ENCODE measurements at regions not wholly inside any gene's neighbourhood (a gene's known extent, or its start where the extent isn't known, plus 50 kb on each side); places are given as distances from the start of the nearest gene placed in this dataset.

DNA sequence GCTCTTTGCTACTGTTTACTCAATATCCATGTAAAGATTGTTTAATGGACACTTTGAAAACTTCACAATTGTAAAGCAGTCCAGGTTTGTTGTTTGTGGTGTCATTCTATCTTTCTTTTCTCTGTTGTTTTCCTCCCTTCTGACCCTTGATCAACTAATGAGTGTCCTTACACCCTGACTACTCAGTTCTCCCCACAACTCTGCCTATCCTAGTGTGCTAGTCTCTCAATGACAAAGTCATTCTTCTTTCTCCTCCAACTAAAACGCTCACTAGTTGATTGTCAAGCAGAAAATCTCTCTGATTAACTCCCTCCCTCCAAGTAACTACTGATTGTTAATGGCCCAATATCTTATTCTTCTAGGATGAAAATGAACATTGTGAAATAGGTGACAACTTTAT lies 148.5 kb upstream of the FBXO33 start:
- no peak for DNase-seq (ENCODE audit: extremely low spot score in 2 of 2)
- intact Hi-C loops (cut with DNase I): no loop called here
- H3K36me3 ChIP-seq: no peaks in the 10 kb centered on the region
- no peaks in the 10 kb centered on the region for H3K9me3 ChIP-seq
- no peaks in the 10 kb centered on the region for H3K27me3 ChIP-seq
- no peak overlapping the region for H3K4me3 ChIP-seq
- H3K27ac ChIP-seq: no peak overlapping the region
- H3K4me1 ChIP-seq: no peaks in the 10 kb centered on the region
- TF ChIP-seq, protein P1, sequence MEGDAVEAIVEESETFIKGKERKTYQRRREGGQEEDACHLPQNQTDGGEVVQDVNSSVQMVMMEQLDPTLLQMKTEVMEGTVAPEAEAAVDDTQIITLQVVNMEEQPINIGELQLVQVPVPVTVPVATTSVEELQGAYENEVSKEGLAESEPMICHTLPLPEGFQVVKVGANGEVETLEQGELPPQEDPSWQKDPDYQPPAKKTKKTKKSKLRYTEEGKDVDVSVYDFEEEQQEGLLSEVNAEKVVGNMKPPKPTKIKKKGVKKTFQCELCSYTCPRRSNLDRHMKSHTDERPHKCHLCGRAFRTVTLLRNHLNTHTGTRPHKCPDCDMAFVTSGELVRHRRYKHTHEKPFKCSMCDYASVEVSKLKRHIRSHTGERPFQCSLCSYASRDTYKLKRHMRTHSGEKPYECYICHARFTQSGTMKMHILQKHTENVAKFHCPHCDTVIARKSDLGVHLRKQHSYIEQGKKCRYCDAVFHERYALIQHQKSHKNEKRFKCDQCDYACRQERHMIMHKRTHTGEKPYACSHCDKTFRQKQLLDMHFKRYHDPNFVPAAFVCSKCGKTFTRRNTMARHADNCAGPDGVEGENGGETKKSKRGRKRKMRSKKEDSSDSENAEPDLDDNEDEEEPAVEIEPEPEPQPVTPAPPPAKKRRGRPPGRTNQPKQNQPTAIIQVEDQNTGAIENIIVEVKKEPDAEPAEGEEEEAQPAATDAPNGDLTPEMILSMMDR (IDR thresholded peaks at IDR 0.05): no peak
- no peak for TF ChIP-seq POLR2AphosphoS5 (IDR thresholded peaks at IDR 0.05; ENCODE audit: insufficient read depth in 1 of 2, low read depth in 1 of 2)
- no peak for TF ChIP-seq POLR2A (IDR thresholded peaks at IDR 0.05)

DNA sequence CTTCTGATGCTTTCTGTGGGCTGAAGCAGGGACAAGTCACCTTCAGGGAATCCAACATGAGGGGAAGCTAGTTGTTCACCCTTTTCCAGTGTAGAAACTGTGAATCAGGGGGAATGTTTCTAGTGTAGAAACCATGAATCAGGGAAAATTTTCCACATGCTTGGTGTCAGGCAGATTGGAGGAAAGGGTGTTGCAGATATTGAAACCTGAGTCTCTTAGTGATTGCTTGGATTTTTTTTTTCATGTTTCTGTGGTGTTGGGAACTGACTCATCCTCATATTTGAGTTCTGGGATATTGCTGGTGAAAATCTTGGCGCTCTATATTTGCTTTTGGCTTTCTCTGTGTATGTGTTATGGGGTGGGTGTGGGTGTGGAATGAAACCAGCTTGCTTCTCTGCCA lies 144.5 kb upstream of the FBXO33 start:
- Histone ChIP-seq H3K9me3 (no peaks in the 10 kb centered on the region), H3K4me1 (no peaks in the 10 kb centered on the region), H3K27me3 (no peaks in the 10 kb centered on the region), H3K36me3 (no peaks in the 10 kb centered on the region), H3K27ac (no peak overlapping the region), H3K4me3 (no peak overlapping the region)
- no peak for DNase-seq (ENCODE audit: extremely low spot score in 2 of 2)
- no peak for TF ChIP-seq POLR2A (IDR thresholded peaks at IDR 0.05)
- TF ChIP-seq POLR2AphosphoS5 (IDR thresholded peaks at IDR 0.05; ENCODE audit: insufficient read depth in 1 of 2, low read depth in 1 of 2): no peak
- TF ChIP-seq, protein P1 (IDR thresholded peaks at IDR 0.05): no peak
- intact Hi-C loops (cut with DNase I): no loop called here

DNA sequence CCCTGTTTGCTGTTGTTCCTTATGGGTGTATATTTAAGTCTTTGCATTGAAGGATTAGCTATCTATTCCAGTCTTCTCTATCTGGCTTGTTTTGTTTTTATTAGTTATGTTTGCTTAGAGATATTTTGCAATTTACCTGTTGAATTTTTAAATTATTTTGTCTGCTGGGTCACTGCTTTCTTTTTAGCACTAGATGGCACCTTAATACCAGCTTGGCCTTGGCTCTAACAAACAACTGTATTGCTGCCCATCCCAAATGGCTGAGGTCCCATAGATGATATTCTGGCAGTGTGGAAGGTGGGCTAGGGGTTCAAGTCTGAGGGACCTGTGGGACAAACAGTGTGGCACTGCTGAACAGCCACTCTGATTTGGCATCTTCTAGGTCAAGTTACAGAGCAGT lies 144.0 kb upstream of the FBXO33 start:
- H3K27ac ChIP-seq: no peak overlapping the region
- no peaks in the 10 kb centered on the region for H3K4me1 ChIP-seq
- intact Hi-C loops (cut with DNase I): no loop called here
- no peaks in the 10 kb centered on the region for H3K27me3 ChIP-seq
- no peak for TF ChIP-seq POLR2AphosphoS5 (IDR thresholded peaks at IDR 0.05; ENCODE audit: insufficient read depth in 1 of 2, low read depth in 1 of 2)
- TF ChIP-seq, protein P1 (IDR thresholded peaks at IDR 0.05): no peak
- TF ChIP-seq POLR2A (IDR thresholded peaks at IDR 0.05): no peak
- no peak for DNase-seq (ENCODE audit: extremely low spot score in 2 of 2)
- H3K9me3 ChIP-seq: no peaks in the 10 kb centered on the region
- H3K36me3 ChIP-seq: no peaks in the 10 kb centered on the region
- no peak overlapping the region for H3K4me3 ChIP-seq

DNA sequence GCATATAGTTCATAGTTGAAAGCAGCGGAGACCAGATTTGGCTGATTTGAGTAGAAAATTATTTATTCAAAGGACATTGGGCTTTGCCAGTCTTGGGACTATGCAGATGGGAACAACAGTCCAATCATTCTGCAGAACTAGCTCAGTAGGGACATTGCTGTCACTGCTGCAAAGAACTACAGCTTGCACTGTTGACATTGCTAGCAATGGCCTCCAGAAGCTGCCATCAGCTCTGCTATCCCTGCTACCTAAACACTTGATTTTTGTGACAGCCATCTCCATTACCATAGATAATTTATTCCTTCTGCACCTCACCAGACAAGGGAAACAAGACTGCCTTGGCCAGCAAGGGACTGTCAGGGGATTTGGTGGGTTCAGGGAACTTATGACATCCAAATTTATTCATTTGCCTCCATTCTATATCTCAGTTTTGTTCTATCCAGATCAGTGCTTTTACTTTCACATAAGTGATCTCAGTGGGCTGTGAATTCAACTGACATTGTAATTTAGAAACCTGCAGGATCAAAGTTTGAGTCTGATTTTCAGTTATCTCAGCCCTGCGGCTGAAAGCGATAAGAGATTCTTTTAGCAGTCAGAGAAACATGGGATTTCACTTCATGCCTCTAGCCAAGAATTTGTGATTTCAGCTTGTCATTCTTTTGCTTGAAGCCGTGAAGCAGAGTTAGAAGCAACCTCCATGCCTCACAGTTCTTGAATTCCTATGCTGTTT lies 136.7 kb upstream of the FBXO33 start:
- Histone ChIP-seq H3K9me3 (no peaks in the 10 kb centered on the region), H3K27me3 (no peaks in the 10 kb centered on the region), H3K36me3 (no peaks in the 10 kb centered on the region), H3K27ac (no peak overlapping the region), H3K4me3 (no peak overlapping the region), H3K4me1 (no peaks in the 10 kb centered on the region)
- intact Hi-C loops (cut with DNase I): no loop called here
- no peak for DNase-seq (ENCODE audit: extremely low spot score in 2 of 2)
- no peak for TF ChIP-seq POLR2AphosphoS5 (IDR thresholded peaks at IDR 0.05; ENCODE audit: insufficient read depth in 1 of 2, low read depth in 1 of 2)
- TF ChIP-seq, protein P1 (IDR thresholded peaks at IDR 0.05): no peak
- no peak for TF ChIP-seq POLR2A (IDR thresholded peaks at IDR 0.05)

DNA sequence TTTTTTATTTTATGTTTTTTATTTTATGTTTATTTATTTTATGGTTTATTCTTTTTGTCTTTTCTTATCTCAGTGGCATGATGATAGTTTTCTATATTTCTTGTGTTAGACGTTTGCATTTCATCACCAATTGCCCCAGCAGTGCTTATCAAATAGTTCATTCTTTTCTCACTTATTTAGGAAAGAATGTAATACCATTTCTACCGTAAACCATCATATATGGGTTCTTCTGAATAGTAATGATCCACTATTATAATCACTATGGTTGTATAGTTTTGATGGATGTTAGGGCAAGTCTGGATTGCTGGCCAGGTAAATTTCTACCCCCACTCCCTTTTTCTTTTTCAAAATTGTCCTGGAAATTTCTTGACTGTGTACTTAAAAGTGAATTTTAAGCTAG lies 134.6 kb upstream of the FBXO33 start:
- DNase-seq (ENCODE audit: extremely low spot score in 2 of 2): no peak
- Histone ChIP-seq H3K9me3 (no peaks in the 10 kb centered on the region), H3K27ac (no peak overlapping the region), H3K4me3 (no peak overlapping the region), H3K27me3 (no peaks in the 10 kb centered on the region), H3K4me1 (no peaks in the 10 kb centered on the region), H3K36me3 (no peaks in the 10 kb centered on the region)
- TF ChIP-seq, protein P1 (IDR thresholded peaks at IDR 0.05): no peak
- no peak for TF ChIP-seq POLR2AphosphoS5 (IDR thresholded peaks at IDR 0.05; ENCODE audit: insufficient read depth in 1 of 2, low read depth in 1 of 2)
- no peak for TF ChIP-seq POLR2A (IDR thresholded peaks at IDR 0.05)
- intact Hi-C loops (cut with DNase I): no loop called here
